ENCODE measurements at regions not wholly inside any gene's neighbourhood (a gene's known extent, or its start where the extent isn't known, plus 50 kb on each side); places are given as distances from the start of the nearest gene placed in this dataset.
"Not testable (repeated sequence)": the region's sequence is repeated elsewhere in the genome, so short reads cannot be mapped to it uniquely, and the experiment has no call there.

DNA sequence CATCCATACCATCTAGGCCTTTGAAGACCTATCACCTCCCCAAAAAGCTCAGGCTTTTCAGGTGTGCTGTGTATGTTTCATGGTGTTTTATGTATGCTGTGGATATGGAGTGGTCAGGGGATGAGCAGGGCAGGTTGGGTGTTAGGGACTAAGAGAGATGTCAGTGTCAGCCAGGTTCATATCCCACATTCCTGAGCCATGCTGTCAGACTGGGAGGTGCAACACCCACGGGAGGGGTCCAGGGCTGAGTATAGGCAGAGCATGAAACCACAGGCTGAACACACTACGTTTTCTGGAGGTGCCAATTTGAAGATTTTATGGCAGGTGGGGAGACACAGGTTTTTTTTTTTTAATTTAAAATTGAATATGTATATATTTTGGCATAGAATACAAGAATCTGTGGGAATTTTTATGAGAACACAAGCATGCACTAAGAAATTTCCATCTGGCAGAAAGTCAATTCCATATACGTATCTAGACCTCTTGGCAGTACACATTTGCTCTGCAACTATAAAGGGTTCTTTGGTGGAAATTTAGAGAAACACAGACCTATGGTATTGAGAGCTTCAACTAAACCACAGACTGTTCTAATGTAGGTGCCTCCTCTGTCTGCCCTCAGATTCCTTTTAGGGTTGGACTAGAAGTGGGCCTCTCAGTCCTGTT is 101.9 kb upstream of the RNU6-1 start:
- TF ChIP-seq JUND (IDR thresholded peaks at IDR 0.05; ENCODE audit: low read depth), result no peak
- in situ Hi-C loops (cut with HindIII; ENCODE audit: low pct_unique_long_range_greater_than_20kb, low sequenced_read_pairs), result no loop called here
- DNase-seq (ENCODE audit: low read depth in 1 of 2, low spot score in 1 of 2), result peak in 1 of 2 experiments; percentile 47

DNA sequence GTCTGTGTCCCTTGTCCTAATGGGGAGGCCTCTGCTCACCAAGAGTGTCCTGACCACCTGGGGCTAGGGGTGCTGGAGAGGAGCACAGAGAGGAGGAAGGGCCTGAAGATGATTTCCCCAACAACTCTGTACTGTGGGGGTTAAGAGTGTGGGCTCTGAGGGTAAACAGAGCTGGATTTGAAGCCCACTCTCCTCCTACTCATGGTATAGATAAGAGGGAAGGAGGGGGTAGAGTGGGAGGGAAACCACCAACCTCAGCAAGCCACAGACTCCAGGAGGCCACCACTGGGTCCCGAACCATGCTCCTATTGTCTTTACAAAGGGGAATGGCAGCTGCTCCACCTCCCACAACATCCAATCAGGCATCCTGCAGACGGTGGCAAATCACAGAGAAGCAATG is 103.6 kb upstream of the RNU6-1 start:
- DNase-seq (ENCODE audit: low read depth in 1 of 2, low spot score in 1 of 2), result no peak
- in situ Hi-C loops (cut with HindIII; ENCODE audit: low pct_unique_long_range_greater_than_20kb, low sequenced_read_pairs), result no loop called here
- TF ChIP-seq JUND (IDR thresholded peaks at IDR 0.05; ENCODE audit: low read depth), result no peak

DNA sequence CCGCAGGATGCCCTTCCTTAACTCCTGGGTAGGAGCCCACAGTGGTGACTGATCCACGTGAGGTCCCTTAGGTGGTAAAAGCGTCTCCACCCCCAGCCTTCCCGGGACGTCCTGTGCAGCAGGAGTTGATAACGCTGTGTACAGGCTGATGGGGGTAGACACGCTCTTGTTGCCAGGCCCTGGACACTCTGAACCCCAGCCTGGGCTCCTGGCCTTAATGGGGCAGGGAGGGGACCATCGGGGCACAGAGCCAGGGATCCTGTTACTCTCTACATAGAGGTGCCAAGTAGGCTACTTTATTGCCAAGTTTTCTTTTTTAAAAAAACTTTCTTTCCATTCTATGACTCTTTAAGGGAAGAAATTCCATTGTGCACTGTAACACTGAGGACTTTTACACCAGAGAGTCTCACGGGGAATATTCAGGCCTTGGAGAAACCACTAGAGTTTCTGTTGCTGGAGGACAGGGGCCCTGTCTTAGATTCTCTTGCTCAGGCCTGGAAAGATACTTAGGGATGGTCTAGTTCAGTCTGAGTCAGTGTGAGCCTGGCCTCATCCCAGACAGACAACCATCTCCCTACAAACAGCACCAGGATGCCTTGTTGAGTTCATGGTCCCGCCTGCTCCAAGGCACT is 104.3 kb upstream of the RNU6-1 start:
- in situ Hi-C loops (cut with HindIII; ENCODE audit: low pct_unique_long_range_greater_than_20kb, low sequenced_read_pairs), result no loop called here
- TF ChIP-seq JUND (IDR thresholded peaks at IDR 0.05; ENCODE audit: low read depth), result no peak
- no peak for DNase-seq (ENCODE audit: low read depth in 1 of 2, low spot score in 1 of 2)

GRCh38 chr15:67945131-67945530 is 105.3 kb upstream of the RNU6-1 start:
- in situ Hi-C loops (cut with HindIII; ENCODE audit: low pct_unique_long_range_greater_than_20kb, low sequenced_read_pairs), result no loop called here
- no peak for DNase-seq (ENCODE audit: low read depth in 1 of 2, low spot score in 1 of 2)
- no peak for TF ChIP-seq JUND (IDR thresholded peaks at IDR 0.05; ENCODE audit: low read depth)

- no peak for TF ChIP-seq JUND (IDR thresholded peaks at IDR 0.05; ENCODE audit: low read depth)
- in situ Hi-C loops (cut with HindIII; ENCODE audit: low pct_unique_long_range_greater_than_20kb, low sequenced_read_pairs), result no loop called here
- DNase-seq (ENCODE audit: low read depth in 1 of 2, low spot score in 1 of 2), result peak in 1 of 2 experiments; percentile 53
Measured at GRCh38 chr15:67945951-67946700, 106.3 kb upstream of the RNU6-1 start.

GRCh38 chr15:67946701-67947100 is 106.9 kb upstream of the RNU6-1 start:
- DNase-seq (ENCODE audit: low read depth in 1 of 2, low spot score in 1 of 2), result no peak
- no peak for TF ChIP-seq JUND (IDR thresholded peaks at IDR 0.05; ENCODE audit: low read depth)
- in situ Hi-C loops (cut with HindIII; ENCODE audit: low pct_unique_long_range_greater_than_20kb, low sequenced_read_pairs), result no loop called here

DNA sequence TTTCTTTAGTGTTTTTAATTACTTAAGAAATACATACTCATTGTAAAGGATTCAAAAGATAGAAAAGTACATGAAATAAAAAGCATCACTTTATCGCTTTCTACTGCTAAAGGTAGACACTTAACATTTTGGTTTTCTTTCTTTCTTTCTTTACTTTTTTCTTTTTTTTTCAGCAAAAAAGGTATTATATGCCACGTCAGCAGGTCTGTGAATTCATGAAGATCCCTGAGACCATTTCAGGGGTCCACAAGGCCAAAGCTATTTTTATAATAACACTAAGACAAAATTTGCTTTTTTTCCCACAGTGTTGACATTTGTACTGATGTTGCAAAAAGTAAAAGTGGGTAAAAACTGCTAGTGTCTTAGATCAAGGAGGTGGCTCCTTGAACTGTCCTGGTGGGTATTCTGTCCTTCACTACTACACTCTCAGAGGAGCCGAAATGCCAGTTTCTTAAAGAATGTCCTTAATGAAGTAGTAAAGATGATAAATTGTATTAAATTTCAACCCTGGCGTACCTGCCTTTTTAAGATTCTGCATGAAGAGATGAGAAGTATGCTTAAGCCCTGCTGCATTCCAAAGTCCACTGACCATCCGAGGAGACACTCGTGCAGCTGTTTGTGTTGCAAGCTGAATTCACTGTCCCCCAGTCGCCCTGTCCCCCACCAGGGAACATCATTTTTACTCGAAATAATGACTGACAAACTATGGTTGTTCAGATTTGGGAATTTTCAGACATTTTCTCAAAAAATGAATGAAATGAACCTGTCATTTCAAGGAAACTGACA is 106.7 kb upstream of the PIAS1 start:
- in situ Hi-C loops (cut with HindIII; ENCODE audit: low pct_unique_long_range_greater_than_20kb, low sequenced_read_pairs), result no loop called here
- TF ChIP-seq JUND (IDR thresholded peaks at IDR 0.05; ENCODE audit: low read depth), result no peak
- no peak for DNase-seq (ENCODE audit: low read depth in 1 of 2, low spot score in 1 of 2)

DNA sequence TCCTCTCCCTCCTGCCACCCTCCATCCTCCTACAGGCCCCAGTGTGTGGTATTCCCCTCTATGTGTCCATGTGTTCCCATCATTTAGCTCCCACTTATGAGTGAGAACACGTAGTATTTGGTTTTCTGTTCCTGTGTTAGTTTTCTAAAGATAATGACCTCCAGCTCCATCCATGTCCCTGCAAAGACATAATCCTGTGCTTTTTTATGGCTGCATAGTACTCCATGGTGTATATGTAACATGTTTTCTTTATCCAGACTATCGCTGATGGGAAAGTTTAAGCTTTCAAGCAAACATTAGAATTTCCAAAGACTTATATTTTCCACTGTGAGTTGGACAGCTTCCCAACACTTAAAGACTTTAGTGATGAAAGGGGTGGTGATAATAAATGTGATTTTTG is 105.9 kb upstream of the PIAS1 start:
- in situ Hi-C loops (cut with HindIII; ENCODE audit: low pct_unique_long_range_greater_than_20kb, low sequenced_read_pairs), result no loop called here
- DNase-seq (ENCODE audit: low read depth in 1 of 2, low spot score in 1 of 2), result no peak
- TF ChIP-seq JUND (IDR thresholded peaks at IDR 0.05; ENCODE audit: low read depth), result no peak

GRCh38 chr15:67951187-67951586 is 102.9 kb upstream of the PIAS1 start:
- DNase-seq (ENCODE audit: low read depth in 1 of 2, low spot score in 1 of 2); in situ Hi-C loops (cut with HindIII; ENCODE audit: low pct_unique_long_range_greater_than_20kb, low sequenced_read_pairs): not testable (repeated sequence)

DNA sequence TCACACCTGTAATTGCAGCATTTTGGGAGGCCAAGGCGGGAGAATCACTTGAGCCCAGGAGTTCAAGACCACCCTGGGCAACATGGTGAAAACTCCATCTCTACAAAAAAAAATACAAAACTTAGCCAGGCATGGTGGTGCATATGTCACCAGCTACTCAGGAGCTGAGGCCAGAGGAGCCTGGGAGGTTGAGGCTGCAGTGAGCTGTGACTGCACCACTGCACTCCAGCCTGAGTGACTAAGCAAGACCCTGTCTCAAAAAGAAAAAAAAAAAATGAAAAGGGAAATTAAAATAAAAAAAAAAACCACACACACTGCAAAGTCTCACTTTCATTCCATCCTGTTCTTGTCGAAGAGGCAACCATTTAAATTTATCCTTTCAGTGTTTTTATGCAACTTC is 100.8 kb upstream of the PIAS1 start:
- TF ChIP-seq JUND (IDR thresholded peaks at IDR 0.05; ENCODE audit: low read depth), result no peak

DNA sequence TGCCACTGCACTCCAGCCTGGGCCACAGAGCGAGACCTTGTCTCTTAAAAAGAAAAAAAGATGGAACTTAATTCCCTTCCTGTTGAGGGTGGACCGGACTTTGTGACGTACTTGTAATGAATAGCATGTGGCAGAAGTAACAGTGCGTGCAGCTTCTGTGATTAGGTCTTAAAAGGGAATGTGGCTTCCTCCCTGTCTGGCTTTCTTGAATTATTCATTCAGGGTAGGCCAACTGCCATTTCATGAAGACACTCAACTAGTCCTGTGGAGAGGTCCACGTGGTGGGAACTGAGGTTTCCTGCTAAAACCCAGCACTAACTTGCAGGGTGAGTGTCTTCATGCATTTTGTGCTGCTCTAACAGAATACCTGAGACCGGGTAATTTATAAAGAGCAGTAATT is 98.9 kb upstream of the PIAS1 start:
- no peak for TF ChIP-seq JUND (IDR thresholded peaks at IDR 0.05; ENCODE audit: low read depth)

More for the DNA sequence above, 100.8 kb upstream of the PIAS1 start:
- no peak for DNase-seq (ENCODE audit: low read depth in 1 of 2, low spot score in 1 of 2)
- in situ Hi-C loops (cut with HindIII; ENCODE audit: low pct_unique_long_range_greater_than_20kb, low sequenced_read_pairs), result no loop called here

DNA sequence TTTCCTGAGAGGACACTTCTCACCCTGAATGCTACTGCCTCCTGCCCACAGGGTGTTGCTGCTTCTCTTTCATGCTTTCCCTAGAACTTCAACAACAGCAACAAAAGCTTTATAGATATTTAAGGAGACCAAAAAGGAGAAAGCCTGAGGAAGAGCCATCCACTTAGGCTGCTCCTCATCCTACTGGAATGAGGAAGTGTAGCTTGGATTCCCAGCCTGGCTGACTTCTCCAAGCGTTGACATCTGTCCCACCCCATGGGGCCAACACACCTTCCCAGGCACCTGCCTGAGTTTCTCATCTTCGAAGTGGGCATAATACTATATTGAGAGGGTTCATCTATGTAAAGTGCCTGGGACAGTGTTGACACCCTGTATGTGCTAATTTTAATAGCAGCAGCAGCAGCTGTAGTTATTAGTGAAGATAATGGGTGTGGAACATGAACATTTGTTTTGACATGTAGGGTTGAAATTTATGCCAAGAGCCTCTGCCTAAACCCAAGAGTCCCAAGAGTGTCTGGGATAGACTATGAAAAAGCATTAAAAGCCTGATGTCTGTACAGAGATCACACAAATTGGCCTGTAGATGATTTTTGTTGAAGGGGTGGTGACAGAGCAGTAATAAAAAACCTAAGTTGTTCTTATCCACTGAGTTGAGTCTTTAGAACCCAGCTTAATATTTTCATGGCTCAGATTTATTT is 96.5 kb upstream of the PIAS1 start:
- no peak for TF ChIP-seq JUND (IDR thresholded peaks at IDR 0.05; ENCODE audit: low read depth)
- no peak for DNase-seq (ENCODE audit: low read depth in 1 of 2, low spot score in 1 of 2)
- in situ Hi-C loops (cut with HindIII; ENCODE audit: low pct_unique_long_range_greater_than_20kb, low sequenced_read_pairs), result no loop called here

More for the DNA sequence above, 98.9 kb upstream of the PIAS1 start:
- DNase-seq (ENCODE audit: low read depth in 1 of 2, low spot score in 1 of 2), result no peak
- in situ Hi-C loops (cut with HindIII; ENCODE audit: low pct_unique_long_range_greater_than_20kb, low sequenced_read_pairs), result no loop called here

Measured in T47D (cell line).